GM18505 (cell line): ENCODE measurements at regions not wholly inside any gene's neighbourhood (a gene's known extent, or its start where the extent isn't known, plus 50 kb on each side); places are given as distances from the start of the nearest gene placed in this dataset.

Source experiments
- ATAC-seq: cut with Tn5 transposase; IDR thresholded peaks from one replicate; pipeline ENCODE4 v1.9.1; 2021; ENCODE audit not compliant: unreplicated experiment
- POLR2A ChIP-seq: IDR thresholded peaks from 4 replicates; pipeline ENCODE4 v1.6.1; 2011; ENCODE audit warnings: borderline replicate concordance; ENCODE audit not compliant: insufficient read depth, insufficient read length; ENCODE audit errors: extremely low read depth

- TF ChIP-seq POLR2A, result no peak
- ATAC-seq, result no peak
Measured at GRCh38 chr2:18690342-18690741, 101.0 kb upstream of the NT5C1B start.

GRCh38 chr2:18684206-18685038 is 95.1 kb upstream of the NT5C1B start:
- no peak for TF ChIP-seq POLR2A
- ATAC-seq, result no peak

- no peak for ATAC-seq
Measured at GRCh38 chr2:18682681-18683080, 93.3 kb upstream of the NT5C1B start.

GRCh38 chr2:18677280-18677679 is 87.9 kb upstream of the NT5C1B start:
- ATAC-seq, result no peak
- no peak for TF ChIP-seq POLR2A

More at GRCh38 chr2:18682681-18683080, 93.3 kb upstream of the NT5C1B start:
- TF ChIP-seq POLR2A, result no peak

- TF ChIP-seq POLR2A, result no peak
- no peak for ATAC-seq
Measured at GRCh38 chr2:18674309-18674708, 84.9 kb upstream of the NT5C1B start.

- no peak for TF ChIP-seq POLR2A
Measured at GRCh38 chr2:18671363-18671762, 82.0 kb upstream of the NT5C1B start.

GRCh38 chr2:18668221-18668620 is 78.9 kb upstream of the NT5C1B start:
- ATAC-seq, result no peak
- no peak for TF ChIP-seq POLR2A

More at GRCh38 chr2:18671363-18671762, 82.0 kb upstream of the NT5C1B start:
- ATAC-seq, result no peak

GRCh38 chr2:18664421-18664820 is 75.1 kb upstream of the NT5C1B start:
- no peak for TF ChIP-seq POLR2A
- no peak for ATAC-seq

- TF ChIP-seq POLR2A, result no peak
- no peak for ATAC-seq
Measured at GRCh38 chr2:18663861-18664260, 74.5 kb upstream of the NT5C1B start.

GRCh38 chr2:18662689-18663088 is 73.3 kb upstream of the NT5C1B start:
- TF ChIP-seq POLR2A, result no peak
- no peak for ATAC-seq

GRCh38 chr2:18659915-18660314 is 70.5 kb upstream of the NT5C1B start:
- no peak for ATAC-seq

GRCh38 chr2:18656048-18656447 is 66.7 kb upstream of the NT5C1B start:
- ATAC-seq, result no peak
- no peak for TF ChIP-seq POLR2A

More at GRCh38 chr2:18659915-18660314, 70.5 kb upstream of the NT5C1B start:
- TF ChIP-seq POLR2A, result no peak

- ATAC-seq, result no peak
- no peak for TF ChIP-seq POLR2A
Measured at GRCh38 chr2:18651842-18652774, 62.7 kb upstream of the NT5C1B start.

GRCh38 chr2:18650221-18650620 is 60.9 kb upstream of the NT5C1B start:
- ATAC-seq, result no peak
- no peak for TF ChIP-seq POLR2A

GRCh38 chr2:18649502-18650135 is 60.2 kb upstream of the NT5C1B start:
- ATAC-seq, result no peak
- no peak for TF ChIP-seq POLR2A
